Activated B cell treated with CpG ODN at 0.5 μM for 24 hours (primary cell): ENCODE measurements at regions not wholly inside any gene's neighbourhood (a gene's known extent, or its start where the extent isn't known, plus 50 kb on each side); places are given as distances from the start of the nearest gene placed in this dataset.

Experiments used
- ATAC-seq: fragments of 200-7000 bp; cut with Tn5 transposase; one replicate; pipeline ENCODE4 v1.10.0; 2021; ENCODE audit warnings: low read depth, mild to moderate bottlenecking, moderate library complexity
- CTCF ChIA-PET: fragments of 350-600 bp; sonication (Branson Sonifier 250); formaldehyde crosslinking; loops from one replicate; lab custom pipeline; 2021; ENCODE audit warnings: antibody characterized with exemption; lab: Charles Lee
- POLR2A ChIA-PET: fragments of 350-600 bp; sonication (Branson Sonifier 250); formaldehyde crosslinking; loops from one replicate; lab custom pipeline; 2021; ENCODE audit warnings: antibody characterized with exemption; lab: Charles Lee
- DNase-seq: peaks from one replicate; pipeline ENCODE4 v3.0.0; 2022
- H3K27ac Mint-ChIP-seq: one replicate; pipeline ENCODE4 v1.8.0; 2020; ENCODE audit warnings: mixed read lengths
- H3K27me3 Mint-ChIP-seq: one replicate; pipeline ENCODE4 v1.8.0; 2021; ENCODE audit warnings: mixed read lengths
- H3K36me3 Mint-ChIP-seq: one replicate; pipeline ENCODE4 v1.8.0; 2021; ENCODE audit warnings: low read depth, mixed read lengths
- H3K4me1 Mint-ChIP-seq: one replicate; pipeline ENCODE4 v1.8.0; 2021; ENCODE audit warnings: mixed read lengths
- H3K4me3 Mint-ChIP-seq: one replicate; pipeline ENCODE4 v1.8.0; 2020; ENCODE audit warnings: mild to moderate bottlenecking, mixed read lengths
- H3K9me3 Mint-ChIP-seq: one replicate; pipeline ENCODE4 v1.8.0; 2020; ENCODE audit warnings: mixed read lengths
- CTCF ChIP-seq: fragments of 200-600 bp; IDR thresholded peaks from one replicate; pipeline ENCODE4 v1.8.0; 2022; ENCODE audit warnings: antibody characterized with exemption, mild to moderate bottlenecking
- intact Hi-C: fragments of 100-400 bp; cut with micrococcal nuclease; formaldehyde crosslinking; loops from one replicate; pipeline ENCODE4 v1.15.1; 2024

GRCh38 chr10:124160943-124161582, 67.7 kb upstream of the CHST15 start:
- H3K36me3 Mint-ChIP-seq = no peaks in the 10 kb centered on the region
- H3K4me3 Mint-ChIP-seq = no peak overlapping the region
- ChIA-PET CTCF (no interaction called here), POLR2A (no interaction called here)
- H3K4me1 Mint-ChIP-seq = no peaks in the 10 kb centered on the region
- TF ChIP-seq CTCF = no peak
- DNase-seq = no peak
- peaks cover 3% of the 10 kb centered on the region for H3K9me3 Mint-ChIP-seq
- ATAC-seq = no peak
- intact Hi-C loops = no loop called here
- H3K27ac Mint-ChIP-seq = no peak overlapping the region
- peaks cover 10% of the 10 kb centered on the region for H3K27me3 Mint-ChIP-seq

DNA sequence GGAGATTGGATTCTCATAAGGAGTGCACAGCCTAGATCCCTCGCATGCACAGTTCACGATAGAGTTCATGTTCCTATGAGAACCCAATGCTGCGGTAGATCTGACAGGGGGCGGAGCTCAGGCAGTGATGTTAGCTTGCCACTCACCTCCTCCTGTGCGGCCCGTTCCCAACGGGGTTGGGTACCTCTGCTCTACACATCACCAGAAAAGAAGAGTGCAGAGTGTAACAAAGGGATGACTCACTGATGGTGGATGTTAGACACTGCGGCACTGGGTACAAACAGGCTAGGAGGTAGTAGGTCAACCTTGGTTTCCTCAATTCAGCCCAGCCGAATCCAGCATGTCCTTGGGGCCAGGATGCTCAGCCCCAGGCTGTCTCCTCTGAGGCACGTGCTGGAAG, 66.8 kb upstream of the CHST15 start:
- Mint-ChIP-seq H3K9me3 (peaks cover 3% of the 10 kb centered on the region), H3K36me3 (no peaks in the 10 kb centered on the region), H3K4me1 (no peaks in the 10 kb centered on the region), H3K4me3 (no peak overlapping the region), H3K27me3 (peaks cover 10% of the 10 kb centered on the region), H3K27ac (no peak overlapping the region)
- no peak for TF ChIP-seq CTCF
- no peak for ATAC-seq
- ChIA-PET CTCF (no interaction called here), POLR2A (no interaction called here)
- intact Hi-C loops = no loop called here
- DNase-seq = no peak

- CTCF ChIA-PET = no interaction called here
- Mint-ChIP-seq H3K9me3 (peaks cover 3% of the 10 kb centered on the region), H3K4me1 (no peaks in the 10 kb centered on the region), H3K4me3 (no peak overlapping the region), H3K27ac (peak overlapping the region; percentile 7), H3K36me3 (no peaks in the 10 kb centered on the region), H3K27me3 (peaks cover 10% of the 10 kb centered on the region)
- intact Hi-C loops = no loop called here
- TF ChIP-seq CTCF = no peak
- no peak for DNase-seq
- no peak for ATAC-seq
- POLR2A ChIA-PET = no interaction called here
Observed at GRCh38 chr10:124159153-124159552, 65.8 kb upstream of the CHST15 start.

DNA sequence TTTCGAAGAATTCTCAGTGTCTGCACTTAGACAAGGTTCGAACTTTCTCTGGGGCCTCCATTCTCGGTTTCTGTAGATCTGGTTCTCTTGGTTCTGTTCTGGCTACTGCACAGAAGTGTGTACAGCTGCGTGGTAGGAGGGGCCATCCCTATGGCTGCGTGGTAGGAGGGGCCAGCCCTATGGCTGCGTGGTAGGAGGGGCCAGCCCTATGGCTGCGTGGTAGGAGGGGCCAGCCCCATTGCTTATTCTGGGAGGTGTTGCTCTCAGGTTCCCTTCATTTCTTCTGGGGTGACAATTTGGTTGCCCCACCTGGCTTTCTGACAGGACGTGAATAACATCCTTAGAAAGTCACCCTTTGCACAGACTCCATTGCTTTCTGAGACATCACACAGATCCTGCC, 65.2 kb upstream of the CHST15 start:
- intact Hi-C loops = no loop called here
- Mint-ChIP-seq H3K4me1 (no peaks in the 10 kb centered on the region), H3K4me3 (no peak overlapping the region), H3K36me3 (no peaks in the 10 kb centered on the region), H3K27me3 (peaks cover 10% of the 10 kb centered on the region), H3K9me3 (peaks cover 3% of the 10 kb centered on the region), H3K27ac (peak overlapping the region; percentile 7)
- DNase-seq (no peak), ATAC-seq (no peak)
- no peak for TF ChIP-seq CTCF
- POLR2A ChIA-PET = no interaction called here
- CTCF ChIA-PET = no interaction called here

GRCh38 chr10:124157271-124157681, 63.9 kb upstream of the CHST15 start:
- no peak overlapping the region for H3K4me3 Mint-ChIP-seq
- intact Hi-C loops = loop anchor here (1.0 kb wide), 2 partner anchors 132 to 162 kb away; no protein-coding TSS in a partner anchor

More at GRCh38 chr10:124157271-124157681, 63.9 kb upstream of the CHST15 start:
- Mint-ChIP-seq H3K4me1 (no peaks in the 10 kb centered on the region), H3K36me3 (no peaks in the 10 kb centered on the region), H3K27me3 (peaks cover 9% of the 10 kb centered on the region), H3K9me3 (peaks cover 3% of the 10 kb centered on the region), H3K27ac (no peak overlapping the region)
- ATAC-seq (no peak), DNase-seq (no peak)
- no peak for TF ChIP-seq CTCF
- POLR2A ChIA-PET = no interaction called here
- CTCF ChIA-PET = interaction anchor here (0.7 to 1.8 kb wide), 4 partner anchors 10 to 163 kb away, joined by 3 to 12 read pairs (median 6); no protein-coding TSS in a partner anchor
